ENCODE measurements at regions not wholly inside any gene's neighbourhood (a gene's known extent, or its start where the extent isn't known, plus 50 kb on each side); places are given as distances from the start of the nearest gene placed in this dataset.

- TF ChIP-seq EP300 (IDR thresholded peaks at IDR 0.05) (peak in 1 of 2 donors; percentile 6), CTCF (IDR thresholded peaks at IDR 0.05) (no peak), POLR2A (IDR thresholded peaks at IDR 0.05) (no peak)
- Histone ChIP-seq H3K4me3 (no peak overlapping the region), H3K9me3 (no peaks in the 10 kb centered on the region), H3K27me3 (no peaks in the 10 kb centered on the region), H3K36me3 (no peaks in the 10 kb centered on the region), H3K4me1 (no peaks in the 10 kb centered on the region), H3K27ac (peak overlapping the region in 2 of 4 donors; percentile 24 to 70)
- no peak for DNase-seq (ENCODE audit: low spot score in 2 of 2)
- 65 to 66% methylated on average over 5 of the region's 5 CpGs for WGBS, 2 donors
Measured at GRCh38 chr7:120053390-120053961, 219.5 kb upstream of the KCND2 start.

GRCh38 chr7:120054376-120055100, 218.4 kb upstream of the KCND2 start:
- no peak overlapping the region for H3K4me3 ChIP-seq
- H3K4me1 ChIP-seq: no peaks in the 10 kb centered on the region
- TF ChIP-seq POLR2A (IDR thresholded peaks at IDR 0.05): no peak
- no peak for TF ChIP-seq EP300 (IDR thresholded peaks at IDR 0.05)
- no peak for TF ChIP-seq CTCF (IDR thresholded peaks at IDR 0.05)
- DNase-seq (ENCODE audit: low spot score in 2 of 2): no peak
- H3K27ac ChIP-seq: peak overlapping the region in 2 of 4 donors; percentile 24 to 70
- H3K9me3 ChIP-seq: no peaks in the 10 kb centered on the region
- 89 to 90% methylated on average over 12 of the region's 12 CpGs for WGBS, 2 donors
- no peaks in the 10 kb centered on the region for H3K27me3 ChIP-seq
- no peaks in the 10 kb centered on the region for H3K36me3 ChIP-seq

DNA sequence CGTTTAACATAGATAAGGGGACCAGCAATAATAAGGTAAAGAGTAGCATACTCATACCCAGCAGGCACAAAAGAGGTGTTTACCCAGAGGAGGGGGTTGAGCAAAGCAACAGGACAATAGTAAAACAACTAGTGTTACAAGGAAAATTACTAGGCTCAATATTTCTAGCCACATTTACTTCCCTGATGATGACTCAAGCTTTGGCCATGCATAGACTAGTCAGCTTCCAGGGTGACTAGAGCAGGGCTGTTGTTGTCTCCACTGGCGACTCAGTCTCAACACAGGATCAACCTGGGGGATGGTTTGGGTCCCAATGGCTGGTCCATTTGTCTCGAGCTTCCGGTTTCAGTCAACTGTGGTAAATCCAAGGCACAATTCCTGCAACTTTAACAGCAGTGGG, 217.7 kb upstream of the KCND2 start:
- WGBS, 2 donors: 87 to 88% methylated on average over 4 of the region's 4 CpGs
- no peaks in the 10 kb centered on the region for H3K36me3 ChIP-seq
- H3K27ac ChIP-seq: no peak overlapping the region
- H3K27me3 ChIP-seq: no peaks in the 10 kb centered on the region
- no peak for DNase-seq (ENCODE audit: low spot score in 2 of 2)
- no peak for TF ChIP-seq POLR2A (IDR thresholded peaks at IDR 0.05)
- H3K4me1 ChIP-seq: no peaks in the 10 kb centered on the region
- no peaks in the 10 kb centered on the region for H3K9me3 ChIP-seq
- no peak overlapping the region for H3K4me3 ChIP-seq

DNA sequence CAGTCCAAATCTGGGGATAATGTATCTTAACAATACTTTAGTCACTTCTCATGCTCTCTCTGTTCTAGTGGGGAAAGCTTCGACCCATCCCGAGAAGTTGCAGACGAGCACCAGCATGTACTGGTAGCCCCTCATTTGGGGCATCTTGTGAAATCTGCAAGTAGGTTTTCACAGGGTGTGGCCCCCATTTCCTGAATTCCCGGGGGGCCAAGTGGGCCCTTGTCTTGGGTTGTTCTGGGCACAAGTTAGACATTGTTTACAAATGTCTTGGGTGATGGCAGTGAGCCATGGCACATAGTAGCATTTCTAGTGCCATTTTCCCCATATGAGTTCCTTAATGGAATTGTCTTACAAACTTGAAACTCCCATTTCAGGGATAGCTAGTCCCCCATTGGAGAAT, 216.7 kb upstream of the KCND2 start:
- DNase-seq (ENCODE audit: low spot score in 2 of 2): no peak
- TF ChIP-seq EP300 (IDR thresholded peaks at IDR 0.05) (no peak), CTCF (IDR thresholded peaks at IDR 0.05) (no peak), POLR2A (IDR thresholded peaks at IDR 0.05) (no peak)
- no peaks in the 10 kb centered on the region for H3K9me3 ChIP-seq
- WGBS, 2 donors: 85 to 91% methylated on average over 4 of the region's 4 CpGs
- no peaks in the 10 kb centered on the region for H3K4me1 ChIP-seq
- H3K36me3 ChIP-seq: no peaks in the 10 kb centered on the region
- H3K4me3 ChIP-seq: no peak overlapping the region
- no peak overlapping the region for H3K27ac ChIP-seq
- H3K27me3 ChIP-seq: no peaks in the 10 kb centered on the region

GRCh38 chr7:120059641-120060040, 213.3 kb upstream of the KCND2 start:
- Histone ChIP-seq H3K4me1 (no peaks in the 10 kb centered on the region), H3K4me3 (no peak overlapping the region), H3K27ac (no peak overlapping the region), H3K36me3 (no peaks in the 10 kb centered on the region), H3K27me3 (no peaks in the 10 kb centered on the region), H3K9me3 (no peaks in the 10 kb centered on the region)
- no peak for TF ChIP-seq CTCF (IDR thresholded peaks at IDR 0.05)
- no peak for TF ChIP-seq POLR2A (IDR thresholded peaks at IDR 0.05)
- TF ChIP-seq EP300 (IDR thresholded peaks at IDR 0.05): no peak
- no peak for DNase-seq (ENCODE audit: low spot score in 2 of 2)
- 90 to 91% methylated on average over 1 of the region's 1 CpG for WGBS, 2 donors

Measured in tibial nerve (tissue), 4 donors.